Hepatocyte (in vitro differentiated cells): ENCODE measurements at regions not wholly inside any gene's neighbourhood (a gene's known extent, or its start where the extent isn't known, plus 50 kb on each side); places are given as distances from the start of the nearest gene placed in this dataset.

Source experiments
- DNase-seq: peaks from one replicate; pipeline ENCODE4 v3.0.0-alpha.2; 2016; ENCODE audit warnings: low spot score
- H2AFZ ChIP-seq: fragments of 200-600 bp; sonication (generic); 2 replicates; pipeline ENCODE4 v1.6.0; 2016; ENCODE audit warnings: antibody characterized with exemption, mild to moderate bottlenecking
- H3K27ac ChIP-seq: fragments of 200-600 bp; sonication (generic); 2 replicates; pipeline ENCODE4 v1.5.1; 2016; ENCODE audit warnings: mild to moderate bottlenecking
- H3K27me3 ChIP-seq: fragments of 200-600 bp; sonication (generic); 2 replicates; pipeline ENCODE4 v1.6.1; 2016
- H3K36me3 ChIP-seq: fragments of 200-600 bp; sonication (generic); replicated peaks from 2 replicates; pipeline ENCODE4 v1.5.1; 2016; ENCODE audit warnings: low read depth; ENCODE audit not compliant: insufficient read depth
- H3K4me1 ChIP-seq: fragments of 200-600 bp; sonication (generic); 2 replicates; pipeline ENCODE4 v1.5.1; 2016; ENCODE audit warnings: mild to moderate bottlenecking, moderate library complexity; ENCODE audit not compliant: insufficient read depth
- H3K4me2 ChIP-seq: fragments of 200-600 bp; sonication (generic); 2 replicates; pipeline ENCODE4 v1.6.0; 2016
- H3K4me3 ChIP-seq: fragments of 200-600 bp; sonication (generic); 2 replicates; pipeline ENCODE4 v1.5.1; 2016; ENCODE audit warnings: mild to moderate bottlenecking
- H3K79me2 ChIP-seq: fragments of 200-600 bp; sonication (generic); 2 replicates; pipeline ENCODE4 v1.6.0; 2017; ENCODE audit warnings: mild to moderate bottlenecking
- H3K9me2 ChIP-seq: fragments of 200-600 bp; sonication (generic); replicated peaks from 2 replicates; pipeline ENCODE4 v1.6.0; 2017; ENCODE audit warnings: mild to moderate bottlenecking; ENCODE audit not compliant: insufficient read depth
- H3K9me3 ChIP-seq: fragments of 200-600 bp; sonication (generic); 2 replicates; pipeline ENCODE4 v1.5.1; 2016; ENCODE audit warnings: low read depth, mild to moderate bottlenecking
- H4K20me1 ChIP-seq: fragments of 200-600 bp; sonication (generic); 2 replicates; pipeline ENCODE4 v1.6.0; 2016; ENCODE audit warnings: mild to moderate bottlenecking; ENCODE audit not compliant: insufficient read depth, poor library complexity, severe bottlenecking
- CTCF ChIP-seq: fragments of 200-600 bp; sonication (generic); IDR thresholded peaks from 2 replicates; pipeline ENCODE4 v1.5.1; 2016; ENCODE audit warnings: antibody characterized with exemption, mild to moderate bottlenecking; ENCODE audit not compliant: poor library complexity
- EZH2 ChIP-seq: fragments of 200-600 bp; sonication (generic); IDR thresholded peaks from 2 replicates; pipeline ENCODE4 v1.6.1; 2016; ENCODE audit warnings: antibody characterized with exemption, mild to moderate bottlenecking, borderline replicate concordance
- EZH2phosphoT487 ChIP-seq: fragments of 200-600 bp; sonication (generic); IDR thresholded peaks from one replicate; pipeline ENCODE4 v1.6.1; 2018; ENCODE audit warnings: antibody characterized with exemption, mild to moderate bottlenecking, low read depth, moderate library complexity; ENCODE audit not compliant: unreplicated experiment, severe bottlenecking
- WGBS: methylation state at CpG from one replicate; pipeline ENCODE4 v1.1.6; 2016; ENCODE audit warnings: low lambda C conversion rate; ENCODE audit errors: missing lambda C conversion rate; 5-methylcytosine and 5-hydroxymethylcytosine counted together

- Histone ChIP-seq H2AFZ (no peak overlapping the region), H3K4me2 (no peak overlapping the region), H3K36me3 (no peaks in the 10 kb centered on the region), H3K27ac (no peak overlapping the region), H4K20me1 (no peaks in the 10 kb centered on the region), H3K4me3 (no peak overlapping the region), H3K9me3 (no peaks in the 10 kb centered on the region), H3K27me3 (no peaks in the 10 kb centered on the region), H3K79me2 (no peaks in the 10 kb centered on the region), H3K9me2 (no peaks in the 10 kb centered on the region), H3K4me1 (no peaks in the 10 kb centered on the region)
- 73% methylated on average over 7 of the region's 7 CpGs for WGBS
- no peak for DNase-seq
- TF ChIP-seq EZH2phosphoT487 (no peak), CTCF (no peak), EZH2 (no peak)
Measured at GRCh38 chr20:48090784-48091183, 305.5 kb upstream of the SULF2 start.

- DNase-seq: no peak
- Histone ChIP-seq H3K9me3 (no peaks in the 10 kb centered on the region), H3K4me2 (no peak overlapping the region), H3K4me3 (no peak overlapping the region), H4K20me1 (no peaks in the 10 kb centered on the region), H3K79me2 (no peaks in the 10 kb centered on the region), H3K4me1 (no peaks in the 10 kb centered on the region), H3K27me3 (no peaks in the 10 kb centered on the region), H3K9me2 (no peaks in the 10 kb centered on the region), H3K36me3 (no peaks in the 10 kb centered on the region), H2AFZ (no peak overlapping the region), H3K27ac (no peak overlapping the region)
- 96% methylated on average over 2 of the region's 2 CpGs for WGBS
- no peak for TF ChIP-seq EZH2phosphoT487
- no peak for TF ChIP-seq EZH2
- no peak for TF ChIP-seq CTCF
Measured at GRCh38 chr20:48090314-48090713, 305.0 kb upstream of the SULF2 start.

- Histone ChIP-seq H3K9me3 (no peaks in the 10 kb centered on the region), H3K4me2 (no peak overlapping the region), H3K4me3 (no peak overlapping the region), H3K9me2 (no peaks in the 10 kb centered on the region), H4K20me1 (no peaks in the 10 kb centered on the region), H3K36me3 (no peaks in the 10 kb centered on the region), H2AFZ (no peak overlapping the region), H3K4me1 (no peaks in the 10 kb centered on the region), H3K27ac (no peak overlapping the region), H3K27me3 (no peaks in the 10 kb centered on the region), H3K79me2 (no peaks in the 10 kb centered on the region)
- TF ChIP-seq CTCF (no peak), EZH2phosphoT487 (no peak), EZH2 (no peak)
- no peak for DNase-seq
- WGBS: 82% methylated on average over 2 of the region's 2 CpGs
Measured at GRCh38 chr20:48080583-48080982, 295.3 kb upstream of the SULF2 start.

GRCh38 chr20:48079028-48079427 lies 293.7 kb upstream of the SULF2 start:
- no peak for DNase-seq
- Histone ChIP-seq H3K9me2 (no peaks in the 10 kb centered on the region), H3K27me3 (no peaks in the 10 kb centered on the region), H3K9me3 (no peaks in the 10 kb centered on the region), H4K20me1 (no peaks in the 10 kb centered on the region), H3K4me1 (no peaks in the 10 kb centered on the region), H3K27ac (no peak overlapping the region), H3K79me2 (no peaks in the 10 kb centered on the region), H3K36me3 (no peaks in the 10 kb centered on the region), H3K4me2 (no peak overlapping the region), H2AFZ (no peak overlapping the region), H3K4me3 (no peak overlapping the region)
- WGBS: 86% methylated on average over 5 of the region's 5 CpGs
- TF ChIP-seq EZH2: no peak
